ENCODE measurements at regions not wholly inside any gene's neighbourhood (a gene's known extent, or its start where the extent isn't known, plus 50 kb on each side); places are given as distances from the start of the nearest gene placed in this dataset.

DNA sequence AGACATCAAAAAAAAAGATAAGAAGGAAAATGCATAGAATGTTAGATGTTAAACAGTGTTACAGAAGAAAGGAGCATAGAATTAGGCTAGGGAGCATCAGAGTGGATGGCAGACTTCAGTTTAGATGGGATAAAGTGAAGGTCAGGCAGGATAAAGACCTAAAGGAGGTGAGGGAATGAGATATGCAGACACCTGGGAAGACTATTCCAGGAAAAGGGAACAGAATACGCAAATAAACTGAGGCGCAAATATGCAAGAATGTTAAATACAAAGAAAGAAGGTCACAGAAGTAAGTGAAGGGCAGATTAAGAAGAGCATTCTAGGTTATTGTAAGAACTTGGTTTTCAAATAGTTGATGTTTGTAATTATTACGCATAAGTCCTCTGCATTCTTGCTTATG lies 116.3 kb upstream of the REG3A start:
- TF ChIP-seq, protein P1, sequence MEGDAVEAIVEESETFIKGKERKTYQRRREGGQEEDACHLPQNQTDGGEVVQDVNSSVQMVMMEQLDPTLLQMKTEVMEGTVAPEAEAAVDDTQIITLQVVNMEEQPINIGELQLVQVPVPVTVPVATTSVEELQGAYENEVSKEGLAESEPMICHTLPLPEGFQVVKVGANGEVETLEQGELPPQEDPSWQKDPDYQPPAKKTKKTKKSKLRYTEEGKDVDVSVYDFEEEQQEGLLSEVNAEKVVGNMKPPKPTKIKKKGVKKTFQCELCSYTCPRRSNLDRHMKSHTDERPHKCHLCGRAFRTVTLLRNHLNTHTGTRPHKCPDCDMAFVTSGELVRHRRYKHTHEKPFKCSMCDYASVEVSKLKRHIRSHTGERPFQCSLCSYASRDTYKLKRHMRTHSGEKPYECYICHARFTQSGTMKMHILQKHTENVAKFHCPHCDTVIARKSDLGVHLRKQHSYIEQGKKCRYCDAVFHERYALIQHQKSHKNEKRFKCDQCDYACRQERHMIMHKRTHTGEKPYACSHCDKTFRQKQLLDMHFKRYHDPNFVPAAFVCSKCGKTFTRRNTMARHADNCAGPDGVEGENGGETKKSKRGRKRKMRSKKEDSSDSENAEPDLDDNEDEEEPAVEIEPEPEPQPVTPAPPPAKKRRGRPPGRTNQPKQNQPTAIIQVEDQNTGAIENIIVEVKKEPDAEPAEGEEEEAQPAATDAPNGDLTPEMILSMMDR (conservative IDR thresholded peaks at IDR 0.05 in 1 of 2, IDR thresholded peaks at IDR 0.05 in 1 of 2; ENCODE audit: low read depth in 1 of 2, low read length in 2 of 2), result no peak
- TF ChIP-seq EZH2 (IDR thresholded peaks at IDR 0.05; ENCODE audit: low read length, missing control alignments), result no peak
